OCI-M2 (cell line): ENCODE measurements at regions not wholly inside any gene's neighbourhood (a gene's known extent, or its start where the extent isn't known, plus 50 kb on each side); places are given as distances from the start of the nearest gene placed in this dataset.

Experiments
- DNase-seq: peaks from one replicate; lab custom pipeline; 2025; ENCODE audit not compliant: unreplicated experiment; lab: John Stamatoyannopoulos, UW

- no peak for DNase-seq
These were observed 203.1 kb upstream of the CAMK1G start for GRCh38 chr1:209380420-209380819.

DNA sequence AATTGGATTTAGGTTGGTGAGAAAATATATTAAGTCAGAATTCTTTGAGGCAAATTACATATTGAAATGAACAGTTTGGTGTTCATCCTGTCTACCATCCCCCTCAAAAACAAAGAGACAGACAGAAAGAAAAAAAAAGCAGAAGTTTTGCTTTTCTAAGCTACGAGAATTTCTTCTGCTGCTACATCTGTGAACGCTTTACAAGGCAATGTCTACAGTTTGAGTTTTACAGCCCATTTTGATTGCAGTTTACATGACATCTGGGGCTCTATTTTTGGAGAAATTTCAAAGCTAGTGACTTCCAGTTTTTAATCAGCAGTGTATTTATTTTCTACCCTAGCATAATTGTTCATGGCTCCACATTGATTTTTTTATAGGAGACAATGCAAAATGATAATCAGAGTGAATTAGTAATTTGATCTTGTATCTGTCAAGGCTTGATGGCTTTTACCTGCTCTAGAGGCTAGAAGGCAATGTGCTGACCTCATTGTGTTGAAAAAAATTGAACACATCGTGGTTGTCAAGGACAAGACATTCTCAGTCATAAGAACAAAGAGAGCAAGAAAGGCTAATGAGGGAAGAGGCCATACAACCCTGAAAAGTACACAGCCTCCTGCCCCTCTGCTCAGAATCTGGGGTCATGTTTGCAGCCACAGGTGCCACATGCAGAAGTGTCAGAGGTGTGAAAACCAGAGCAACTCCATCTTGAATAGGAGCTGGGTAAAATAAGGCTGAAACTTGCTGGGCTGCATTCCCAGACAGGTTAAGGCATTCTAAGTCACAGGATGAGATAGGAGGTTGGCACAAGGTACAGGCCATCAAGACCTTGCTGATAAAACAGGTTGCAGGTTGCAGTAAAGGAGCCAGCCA is 201.0 kb upstream of the CAMK1G start:
- no peak for DNase-seq

DNA sequence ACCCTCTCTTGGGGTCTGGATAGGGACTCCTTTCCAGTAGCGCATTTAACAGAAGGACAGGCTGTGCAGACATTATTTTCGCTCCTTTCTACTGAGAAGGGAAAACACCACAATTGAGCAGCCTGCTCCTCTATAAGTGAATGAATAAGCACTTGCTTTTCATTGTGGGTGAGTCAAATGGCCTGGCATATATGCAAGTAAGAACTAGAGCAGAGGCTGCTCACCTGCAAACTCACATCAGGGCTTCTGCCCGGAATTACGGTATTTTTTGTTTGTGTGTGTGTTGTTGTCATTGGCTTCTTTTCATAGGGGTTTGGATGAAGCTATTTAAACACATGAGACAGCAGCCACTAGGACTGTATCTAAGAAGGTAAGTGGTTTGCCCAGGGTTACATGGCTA is 200.1 kb upstream of the CAMK1G start:
- no peak for DNase-seq

DNA sequence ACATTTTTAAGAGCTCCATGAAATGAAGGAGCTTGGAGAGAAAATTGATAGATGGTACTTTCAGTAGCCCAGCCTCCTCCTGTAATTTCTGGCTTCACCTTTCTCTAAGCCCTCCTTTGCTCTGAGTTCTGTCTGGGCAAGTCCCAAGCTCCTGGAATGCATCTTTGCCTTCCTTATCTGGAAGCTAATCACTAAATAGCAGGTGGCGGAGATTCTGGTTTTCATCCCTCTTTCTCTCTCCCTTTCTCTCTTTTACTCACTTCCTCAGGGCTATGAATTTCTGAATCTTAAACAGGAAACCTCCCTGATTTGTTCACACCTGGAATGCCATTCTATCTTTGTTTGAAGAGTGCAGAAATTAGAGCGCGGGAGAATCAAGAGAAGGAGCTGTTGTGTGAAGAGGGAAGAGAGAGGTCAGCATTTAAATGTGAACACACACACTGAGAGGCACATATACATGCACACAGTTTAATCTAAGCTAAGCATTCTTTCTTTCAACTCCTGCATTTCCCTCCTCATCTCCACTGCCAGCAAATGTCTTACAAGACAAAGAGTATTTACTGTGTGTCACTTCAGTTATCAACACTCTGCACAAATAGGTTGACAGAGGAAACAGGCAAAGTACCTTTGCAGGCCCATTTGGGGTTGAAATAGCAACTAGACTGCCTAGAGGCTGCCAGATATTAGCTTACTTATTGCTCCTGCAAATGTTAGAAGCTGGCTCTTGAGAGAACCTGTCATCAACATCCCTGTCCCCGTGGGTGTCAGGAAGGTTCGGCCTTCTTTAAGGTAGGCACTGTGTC is 199.4 kb upstream of the CAMK1G start:
- no peak for DNase-seq

GRCh38 chr1:209384710-209385550 is 198.6 kb upstream of the CAMK1G start:
- no peak for DNase-seq

GRCh38 chr1:209386156-209386555 is 197.4 kb upstream of the CAMK1G start:
- DNase-seq: no peak

GRCh38 chr1:209387271-209387968 is 196.1 kb upstream of the CAMK1G start:
- DNase-seq: no peak

DNA sequence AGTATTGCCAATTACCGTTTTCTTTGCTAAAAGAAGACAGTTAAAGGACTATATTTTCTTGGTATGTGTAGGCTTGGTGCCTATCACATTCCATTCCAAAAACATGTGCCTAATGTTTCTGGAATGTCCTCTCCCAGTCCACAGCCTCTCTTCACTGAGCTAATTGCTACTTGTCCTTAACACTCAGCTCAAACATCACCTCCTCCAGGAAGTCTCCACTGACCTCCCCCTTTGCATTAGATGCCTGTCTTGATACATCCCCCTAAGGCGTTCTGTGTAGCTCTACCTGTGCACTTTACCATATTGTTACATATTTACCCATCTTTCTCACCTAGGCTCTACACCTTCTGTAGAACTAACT is 195.6 kb upstream of the CAMK1G start:
- no peak for DNase-seq

- DNase-seq: no peak
These were observed 195.2 kb upstream of the CAMK1G start for GRCh38 chr1:209388358-209388757.

DNA sequence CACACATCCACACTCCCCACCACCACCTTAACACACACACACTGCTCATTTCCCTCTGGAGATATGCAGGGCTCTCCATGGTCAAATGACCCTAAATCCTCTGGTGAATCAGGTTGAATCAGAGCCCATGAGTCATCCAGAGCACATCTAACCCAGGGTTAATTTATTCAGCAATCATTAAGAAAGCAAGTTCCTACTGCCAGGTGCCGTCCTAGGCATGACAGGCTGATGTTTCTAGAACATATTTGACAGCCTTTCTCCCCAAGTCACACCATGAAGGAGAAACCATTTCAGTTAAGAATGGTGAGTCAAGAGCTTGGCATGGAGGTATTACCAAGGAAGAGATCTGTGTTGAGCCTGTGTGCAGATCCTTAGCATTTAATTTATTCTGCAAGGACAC is 194.3 kb upstream of the CAMK1G start:
- DNase-seq: no peak

- no peak for DNase-seq
These were observed 193.5 kb upstream of the CAMK1G start for GRCh38 chr1:209389975-209390374.

DNA sequence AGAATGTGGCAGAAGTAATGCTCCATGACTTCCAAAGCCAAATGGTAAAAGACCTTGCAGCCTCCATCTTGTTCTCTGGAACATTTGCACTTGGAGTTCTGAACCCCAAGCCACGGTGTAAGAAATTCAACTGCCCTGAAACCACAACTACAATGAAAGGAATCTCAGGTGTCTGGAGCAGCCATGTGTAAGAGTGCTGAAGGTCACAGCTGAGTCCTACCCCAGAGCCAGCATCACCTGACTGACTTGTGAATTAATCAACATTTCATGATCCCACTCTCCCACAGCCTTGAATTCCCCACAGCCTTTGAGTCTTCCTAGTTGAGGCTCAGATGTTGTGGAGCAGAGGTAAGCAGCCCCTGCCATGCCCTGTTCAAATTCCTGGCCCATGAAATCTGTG is 192.8 kb upstream of the CAMK1G start:
- no peak for DNase-seq

DNA sequence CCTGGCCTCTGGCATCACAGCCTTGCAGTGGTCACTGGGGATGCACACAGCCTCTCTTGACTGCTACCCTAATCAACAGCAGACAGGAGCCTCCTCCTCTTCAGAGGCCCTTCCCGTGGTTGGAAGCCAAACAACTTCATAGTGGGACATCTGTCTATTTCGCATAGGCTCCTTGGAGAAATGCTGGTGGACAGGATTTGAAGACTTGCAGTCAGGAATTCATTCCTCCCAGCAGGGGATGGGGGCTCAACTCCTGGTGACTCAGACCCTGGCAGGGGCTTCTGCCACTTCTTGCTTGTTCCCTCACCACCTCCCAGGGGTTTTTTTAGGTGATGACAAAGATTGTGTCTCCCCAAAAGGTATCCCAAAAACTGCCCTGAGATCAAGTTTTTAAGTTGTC is 191.7 kb upstream of the CAMK1G start:
- DNase-seq: no peak

GRCh38 chr1:209395169-209395568 is 188.3 kb upstream of the CAMK1G start:
- no peak for DNase-seq

GRCh38 chr1:209397371-209397770 is 186.1 kb upstream of the CAMK1G start:
- DNase-seq: no peak

GRCh38 chr1:209397910-209398309 is 185.6 kb upstream of the CAMK1G start:
- DNase-seq: no peak

GRCh38 chr1:209398313-209398991 is 185.1 kb upstream of the CAMK1G start:
- no peak for DNase-seq

DNA sequence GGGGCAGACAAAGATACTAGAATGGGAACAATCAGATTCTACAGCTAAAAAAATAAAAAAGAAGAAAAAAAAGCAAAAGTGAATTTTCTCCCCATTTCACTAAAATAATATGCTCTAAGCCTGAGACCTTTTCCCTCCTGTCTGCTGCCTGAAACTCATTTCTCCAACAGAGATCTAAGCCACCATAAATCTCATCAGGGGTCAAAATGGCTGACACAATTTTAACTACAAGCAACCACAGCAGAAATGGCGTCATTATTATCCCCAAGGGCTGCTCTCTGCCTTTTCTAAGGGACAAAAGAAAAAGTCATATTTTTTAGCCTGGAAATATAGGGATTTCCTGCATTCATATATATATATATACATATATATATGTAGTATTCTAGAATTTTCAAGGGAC is 183.7 kb upstream of the CAMK1G start:
- DNase-seq: no peak

- no peak for DNase-seq
These were observed 182.9 kb upstream of the CAMK1G start for GRCh38 chr1:209400351-209401220.
